Activated CD8-positive, alpha-beta memory T cell treated with anti-CD3 and anti-CD28 coated beads, Interleukin-2, amount 10 ng/mL, durations not matched to agents 7 days and 5 days (primary cell): ENCODE measurements at regions not wholly inside any gene's neighbourhood (a gene's known extent, or its start where the extent isn't known, plus 50 kb on each side); places are given as distances from the start of the nearest gene placed in this dataset.

ENCODE experiments used
- ATAC-seq: fragments of 150-1000 bp; cut with Tn5 transposase; one replicate; pipeline ENCODE4 v1.10.0; 2021; ENCODE audit warnings: moderate library complexity
- CTCF ChIA-PET: fragments of 350-600 bp; sonication (Branson Sonifier 250); formaldehyde crosslinking; loops from one replicate; lab custom pipeline; 2021; ENCODE audit warnings: antibody characterized with exemption; lab: Charles Lee
- DNase-seq: peaks from one replicate; pipeline ENCODE4 v3.0.0-alpha.2; 2020
- H3K27ac Mint-ChIP-seq: one replicate; pipeline ENCODE4 v1.8.0; 2021; ENCODE audit warnings: mild to moderate bottlenecking, mixed read lengths
- H3K27me3 Mint-ChIP-seq: one replicate; pipeline ENCODE4 v1.8.0; 2021; ENCODE audit warnings: mixed read lengths
- H3K36me3 Mint-ChIP-seq: one replicate; pipeline ENCODE4 v1.8.0; 2021; ENCODE audit warnings: mild to moderate bottlenecking, mixed read lengths
- H3K4me1 Mint-ChIP-seq: one replicate; pipeline ENCODE4 v1.8.0; 2021; ENCODE audit warnings: mixed read lengths
- H3K4me3 Mint-ChIP-seq: one replicate; pipeline ENCODE4 v1.8.0; 2021; ENCODE audit warnings: mild to moderate bottlenecking, moderate library complexity, mixed read lengths
- H3K9me3 Mint-ChIP-seq: one replicate; pipeline ENCODE4 v1.8.0; 2022; ENCODE audit warnings: low read depth, mixed read lengths

GRCh38 chr9:26296910-26297572 lies 595.6 kb downstream of the CAAP1 start:
- DNase-seq (no peak), ATAC-seq (no peak)
- peaks cover 8% of the 10 kb centered on the region for H3K9me3 Mint-ChIP-seq
- no peaks in the 10 kb centered on the region for H3K4me1 Mint-ChIP-seq
- H3K36me3 Mint-ChIP-seq: no peaks in the 10 kb centered on the region
- CTCF ChIA-PET: no interaction called here
- H3K4me3 Mint-ChIP-seq: no peak overlapping the region
- no peaks in the 10 kb centered on the region for H3K27me3 Mint-ChIP-seq
- H3K27ac Mint-ChIP-seq: no peak overlapping the region

DNA sequence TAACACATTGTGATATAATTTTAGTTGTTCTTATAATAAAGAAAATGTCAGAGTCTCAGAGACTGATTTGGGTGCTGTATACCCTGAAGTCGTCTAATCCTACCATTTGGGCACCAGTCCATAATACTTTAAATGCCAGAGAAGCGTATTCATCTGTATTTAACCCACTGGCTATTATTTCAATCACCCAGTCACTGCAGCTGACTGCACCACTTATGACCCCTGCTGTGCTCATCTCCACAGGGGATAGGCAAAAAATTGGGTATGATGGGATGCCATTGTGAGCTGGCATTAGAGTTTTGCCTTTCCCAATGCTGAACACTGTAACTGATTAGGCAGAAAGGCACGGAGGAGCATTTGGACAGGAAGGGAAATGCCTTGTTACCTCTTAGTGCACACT lies 599.7 kb downstream of the CAAP1 start:
- H3K27ac Mint-ChIP-seq: no peak overlapping the region
- DNase-seq (no peak), ATAC-seq (no peak)
- H3K27me3 Mint-ChIP-seq: no peaks in the 10 kb centered on the region
- no peak overlapping the region for H3K4me3 Mint-ChIP-seq
- no peaks in the 10 kb centered on the region for H3K4me1 Mint-ChIP-seq
- CTCF ChIA-PET: no interaction called here
- H3K36me3 Mint-ChIP-seq: no peaks in the 10 kb centered on the region
- peaks cover 7% of the 10 kb centered on the region for H3K9me3 Mint-ChIP-seq

GRCh38 chr9:26271495-26272122 lies 593.4 kb upstream of the TUSC1 start:
- Mint-ChIP-seq H3K27ac (no peak overlapping the region), H3K4me3 (no peak overlapping the region), H3K9me3 (no peaks in the 10 kb centered on the region), H3K4me1 (no peaks in the 10 kb centered on the region), H3K36me3 (no peaks in the 10 kb centered on the region), H3K27me3 (no peaks in the 10 kb centered on the region)
- DNase-seq: no peak
- CTCF ChIA-PET: no interaction called here
- ATAC-seq: no peak

DNA sequence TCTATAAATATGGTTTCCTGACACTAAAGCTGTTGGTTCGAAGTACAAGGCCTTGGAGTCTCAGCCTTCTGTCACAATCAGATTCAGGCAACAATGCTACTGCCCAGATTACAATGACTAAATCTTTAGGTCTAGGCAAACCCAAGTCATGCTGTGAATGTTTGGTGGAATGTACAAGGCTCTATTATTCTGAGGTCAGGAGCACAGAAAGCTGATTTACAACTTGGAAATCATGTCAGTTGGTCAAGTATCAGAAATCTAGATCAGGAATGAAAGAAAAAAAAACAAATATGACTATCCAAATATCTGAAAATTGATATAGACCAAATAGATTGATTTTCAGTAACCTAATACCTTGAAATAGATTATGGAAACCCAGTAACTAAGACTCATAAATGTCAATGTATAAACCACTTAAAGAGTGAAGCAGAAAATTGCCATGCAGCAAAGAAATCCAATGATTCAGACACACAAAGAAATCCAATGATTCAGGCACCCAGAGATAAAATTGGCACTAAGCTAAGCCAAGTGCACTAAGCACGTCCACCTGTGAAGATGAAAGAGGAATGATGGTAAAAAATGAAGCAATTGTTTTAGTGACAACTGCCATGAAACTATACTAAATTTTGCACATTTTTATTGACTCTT lies 588.0 kb upstream of the TUSC1 start:
- CTCF ChIA-PET: no interaction called here
- H3K27ac Mint-ChIP-seq: no peak overlapping the region
- no peaks in the 10 kb centered on the region for H3K36me3 Mint-ChIP-seq
- H3K9me3 Mint-ChIP-seq: no peaks in the 10 kb centered on the region
- DNase-seq (no peak), ATAC-seq (no peak)
- H3K27me3 Mint-ChIP-seq: no peaks in the 10 kb centered on the region
- no peaks in the 10 kb centered on the region for H3K4me1 Mint-ChIP-seq
- no peak overlapping the region for H3K4me3 Mint-ChIP-seq

- DNase-seq (no peak), ATAC-seq (no peak)
- H3K4me1 Mint-ChIP-seq: no peaks in the 10 kb centered on the region
- no peaks in the 10 kb centered on the region for H3K27me3 Mint-ChIP-seq
- CTCF ChIA-PET: no interaction called here
- no peaks in the 10 kb centered on the region for H3K36me3 Mint-ChIP-seq
- no peak overlapping the region for H3K27ac Mint-ChIP-seq
- H3K9me3 Mint-ChIP-seq: no peaks in the 10 kb centered on the region
- H3K4me3 Mint-ChIP-seq: no peak overlapping the region
Observed at GRCh38 chr9:26264709-26265601, 586.7 kb upstream of the TUSC1 start.

DNA sequence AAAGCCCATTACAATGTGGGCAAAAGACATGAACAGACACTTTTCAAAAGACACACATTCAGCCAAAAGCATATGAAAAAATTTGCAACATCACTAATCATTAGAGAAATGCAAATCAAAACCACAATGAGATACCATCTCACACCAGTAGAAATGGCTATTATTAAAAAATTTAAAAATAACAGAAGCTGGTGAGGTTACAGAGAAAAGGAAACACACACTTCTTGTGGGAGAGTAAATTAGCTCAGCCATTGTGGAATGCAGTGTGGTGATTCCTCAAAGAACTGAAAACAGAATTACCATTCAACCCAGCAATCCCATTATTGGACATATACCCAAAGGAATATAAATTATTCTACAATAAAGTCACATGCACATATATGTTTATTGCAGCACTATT lies 585.2 kb upstream of the TUSC1 start:
- no peak for DNase-seq
- no peaks in the 10 kb centered on the region for H3K36me3 Mint-ChIP-seq

GRCh38 chr9:26262421-26263107 lies 584.3 kb upstream of the TUSC1 start:
- H3K27ac Mint-ChIP-seq: no peak overlapping the region
- no peaks in the 10 kb centered on the region for H3K27me3 Mint-ChIP-seq
- H3K36me3 Mint-ChIP-seq: no peaks in the 10 kb centered on the region
- DNase-seq (no peak), ATAC-seq (no peak)
- CTCF ChIA-PET: no interaction called here
- no peak overlapping the region for H3K4me3 Mint-ChIP-seq
- no peaks in the 10 kb centered on the region for H3K9me3 Mint-ChIP-seq
- no peaks in the 10 kb centered on the region for H3K4me1 Mint-ChIP-seq

More for the DNA sequence above, 585.2 kb upstream of the TUSC1 start:
- Mint-ChIP-seq H3K4me1 (no peaks in the 10 kb centered on the region), H3K27me3 (no peaks in the 10 kb centered on the region), H3K27ac (no peak overlapping the region), H3K4me3 (no peak overlapping the region), H3K9me3 (no peaks in the 10 kb centered on the region)
- ATAC-seq: no peak
- CTCF ChIA-PET: no interaction called here

DNA sequence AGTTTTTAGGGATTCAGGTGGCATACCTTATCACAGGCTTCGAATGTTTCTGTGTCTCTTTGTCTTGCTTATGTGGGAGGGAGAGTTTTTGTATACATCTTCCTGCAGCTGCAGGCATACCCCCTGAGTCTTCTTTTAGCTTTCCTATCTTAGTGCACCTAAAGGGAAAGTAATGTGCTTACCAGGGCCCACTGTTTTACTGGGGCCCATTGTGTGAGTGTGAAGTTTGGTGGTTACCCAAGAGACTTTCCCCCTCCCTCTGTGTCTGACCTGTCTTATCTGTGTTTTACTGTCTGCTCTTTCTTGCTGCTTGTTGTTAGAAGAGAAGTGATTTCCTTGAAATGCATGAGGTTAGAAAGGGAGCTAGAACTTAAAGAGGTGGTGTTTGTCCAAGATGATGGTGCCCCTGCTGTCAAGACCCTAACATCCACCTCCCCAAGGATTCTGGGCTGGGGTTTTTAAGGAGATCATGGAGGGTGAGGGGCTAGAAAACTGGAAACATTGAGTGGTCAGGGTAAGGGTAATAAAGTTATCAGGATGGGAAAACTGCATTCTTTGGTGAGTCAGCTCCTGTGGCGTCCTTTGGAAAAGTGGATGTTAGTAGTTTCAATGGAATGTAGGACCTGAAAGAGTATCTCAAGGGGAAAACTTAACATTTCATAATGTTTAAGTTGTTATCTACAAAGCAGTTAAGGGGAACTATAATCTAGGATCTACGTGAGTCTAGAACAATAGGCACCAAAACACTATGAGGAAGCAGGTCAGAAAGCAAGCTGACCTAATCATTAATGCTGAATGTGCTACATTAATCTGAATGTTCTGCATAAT lies 583.5 kb upstream of the TUSC1 start:
- CTCF ChIA-PET: no interaction called here
- H3K4me3 Mint-ChIP-seq: no peak overlapping the region
- no peaks in the 10 kb centered on the region for H3K36me3 Mint-ChIP-seq
- ATAC-seq (no peak), DNase-seq (no peak)
- H3K4me1 Mint-ChIP-seq: no peaks in the 10 kb centered on the region
- H3K9me3 Mint-ChIP-seq: no peaks in the 10 kb centered on the region
- no peak overlapping the region for H3K27ac Mint-ChIP-seq
- H3K27me3 Mint-ChIP-seq: no peaks in the 10 kb centered on the region

DNA sequence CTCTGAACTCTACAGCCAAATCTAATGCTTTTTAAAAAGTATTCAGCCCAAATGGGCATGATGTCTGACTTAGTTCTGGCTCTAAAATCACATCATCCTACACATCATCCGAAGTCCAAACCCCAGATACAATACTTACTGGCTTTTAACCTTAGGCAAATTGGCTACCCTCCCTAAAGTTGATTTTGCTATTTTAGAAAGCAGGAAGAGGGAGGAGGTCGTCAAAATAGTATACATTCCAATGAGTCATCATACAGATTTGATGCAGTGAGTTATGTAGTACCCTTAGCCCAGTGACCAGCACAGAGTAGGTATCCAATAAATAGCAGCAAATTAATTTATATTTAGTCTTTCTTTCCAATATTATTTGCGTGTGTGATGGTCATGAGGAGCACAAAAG lies 582.0 kb upstream of the TUSC1 start:
- no peaks in the 10 kb centered on the region for H3K4me1 Mint-ChIP-seq
- H3K27me3 Mint-ChIP-seq: no peaks in the 10 kb centered on the region
- CTCF ChIA-PET: no interaction called here
- H3K9me3 Mint-ChIP-seq: no peaks in the 10 kb centered on the region
- H3K27ac Mint-ChIP-seq: no peak overlapping the region
- DNase-seq (no peak), ATAC-seq (no peak)
- no peak overlapping the region for H3K4me3 Mint-ChIP-seq
- no peaks in the 10 kb centered on the region for H3K36me3 Mint-ChIP-seq

GRCh38 chr9:26247861-26248260 lies 569.6 kb upstream of the TUSC1 start:
- ATAC-seq: no peak
- H3K4me1 Mint-ChIP-seq: no peaks in the 10 kb centered on the region
- no peak overlapping the region for H3K4me3 Mint-ChIP-seq
- H3K36me3 Mint-ChIP-seq: no peaks in the 10 kb centered on the region
- no peaks in the 10 kb centered on the region for H3K27me3 Mint-ChIP-seq
- H3K27ac Mint-ChIP-seq: no peak overlapping the region
- no peak for DNase-seq
- CTCF ChIA-PET: no interaction called here
- peaks cover 12% of the 10 kb centered on the region for H3K9me3 Mint-ChIP-seq

GRCh38 chr9:26244661-26245451 lies 566.6 kb upstream of the TUSC1 start:
- Mint-ChIP-seq H3K27me3 (no peaks in the 10 kb centered on the region), H3K4me1 (no peaks in the 10 kb centered on the region), H3K9me3 (peaks cover 12% of the 10 kb centered on the region), H3K4me3 (no peak overlapping the region), H3K36me3 (no peaks in the 10 kb centered on the region), H3K27ac (no peak overlapping the region)
- ATAC-seq (no peak), DNase-seq (no peak)
- CTCF ChIA-PET: no interaction called here

GRCh38 chr9:26243726-26244125 lies 565.5 kb upstream of the TUSC1 start:
- H3K9me3 Mint-ChIP-seq: peaks cover 10% of the 10 kb centered on the region
- DNase-seq (no peak), ATAC-seq (no peak)
- H3K27ac Mint-ChIP-seq: no peak overlapping the region
- no peaks in the 10 kb centered on the region for H3K36me3 Mint-ChIP-seq
- CTCF ChIA-PET: no interaction called here
- H3K4me3 Mint-ChIP-seq: no peak overlapping the region
- H3K4me1 Mint-ChIP-seq: no peaks in the 10 kb centered on the region
- no peaks in the 10 kb centered on the region for H3K27me3 Mint-ChIP-seq
